AG09309 (cell line): ENCODE measurements at regions not wholly inside any gene's neighbourhood (a gene's known extent, or its start where the extent isn't known, plus 50 kb on each side); places are given as distances from the start of the nearest gene placed in this dataset.

Experiments
- DNase-seq: peaks from one replicate; pipeline ENCODE4 v3.0.0-alpha.2; 2010; ENCODE audit warnings: low read depth
- H3K4me3 ChIP-seq: 2 replicates; pipeline ENCODE4 v1.5.1; 2011; ENCODE audit warnings: mild to moderate bottlenecking, low read depth, low read length, moderate library complexity; ENCODE audit not compliant: control insufficient read depth
- TF ChIP-seq, protein P1 (sequence below): IDR thresholded peaks from 2 replicates; pipeline ENCODE4 v1.5.1; 2011; ENCODE audit warnings: mild to moderate bottlenecking, low read depth, low read length, inconsistent platforms; ENCODE audit not compliant: insufficient read depth, control insufficient read depth; ENCODE audit errors: missing control alignments

DNA sequence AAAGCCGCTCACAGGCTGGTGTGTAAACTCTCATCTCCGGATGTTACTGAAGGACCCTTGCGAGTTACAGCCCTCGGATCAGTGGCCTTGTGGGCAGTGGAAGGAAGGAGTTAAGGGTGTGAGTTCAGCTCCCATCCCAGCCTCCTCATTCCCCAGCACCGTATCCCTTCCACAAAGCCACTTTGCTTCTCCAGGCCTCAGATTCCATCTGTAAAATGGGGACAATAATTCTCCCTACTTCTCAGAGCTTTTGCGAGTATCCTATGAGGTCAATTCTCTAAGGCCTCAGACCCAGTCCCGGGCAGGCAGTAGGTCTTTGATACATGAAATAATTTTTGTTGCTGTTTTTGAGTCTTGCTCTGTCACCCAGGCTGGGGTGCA lies 141.3 kb downstream of the C9orf50 start:
- TF ChIP-seq, protein P1, sequence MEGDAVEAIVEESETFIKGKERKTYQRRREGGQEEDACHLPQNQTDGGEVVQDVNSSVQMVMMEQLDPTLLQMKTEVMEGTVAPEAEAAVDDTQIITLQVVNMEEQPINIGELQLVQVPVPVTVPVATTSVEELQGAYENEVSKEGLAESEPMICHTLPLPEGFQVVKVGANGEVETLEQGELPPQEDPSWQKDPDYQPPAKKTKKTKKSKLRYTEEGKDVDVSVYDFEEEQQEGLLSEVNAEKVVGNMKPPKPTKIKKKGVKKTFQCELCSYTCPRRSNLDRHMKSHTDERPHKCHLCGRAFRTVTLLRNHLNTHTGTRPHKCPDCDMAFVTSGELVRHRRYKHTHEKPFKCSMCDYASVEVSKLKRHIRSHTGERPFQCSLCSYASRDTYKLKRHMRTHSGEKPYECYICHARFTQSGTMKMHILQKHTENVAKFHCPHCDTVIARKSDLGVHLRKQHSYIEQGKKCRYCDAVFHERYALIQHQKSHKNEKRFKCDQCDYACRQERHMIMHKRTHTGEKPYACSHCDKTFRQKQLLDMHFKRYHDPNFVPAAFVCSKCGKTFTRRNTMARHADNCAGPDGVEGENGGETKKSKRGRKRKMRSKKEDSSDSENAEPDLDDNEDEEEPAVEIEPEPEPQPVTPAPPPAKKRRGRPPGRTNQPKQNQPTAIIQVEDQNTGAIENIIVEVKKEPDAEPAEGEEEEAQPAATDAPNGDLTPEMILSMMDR: no peak
- DNase-seq: no peak
- no peak overlapping the region for H3K4me3 ChIP-seq

DNA sequence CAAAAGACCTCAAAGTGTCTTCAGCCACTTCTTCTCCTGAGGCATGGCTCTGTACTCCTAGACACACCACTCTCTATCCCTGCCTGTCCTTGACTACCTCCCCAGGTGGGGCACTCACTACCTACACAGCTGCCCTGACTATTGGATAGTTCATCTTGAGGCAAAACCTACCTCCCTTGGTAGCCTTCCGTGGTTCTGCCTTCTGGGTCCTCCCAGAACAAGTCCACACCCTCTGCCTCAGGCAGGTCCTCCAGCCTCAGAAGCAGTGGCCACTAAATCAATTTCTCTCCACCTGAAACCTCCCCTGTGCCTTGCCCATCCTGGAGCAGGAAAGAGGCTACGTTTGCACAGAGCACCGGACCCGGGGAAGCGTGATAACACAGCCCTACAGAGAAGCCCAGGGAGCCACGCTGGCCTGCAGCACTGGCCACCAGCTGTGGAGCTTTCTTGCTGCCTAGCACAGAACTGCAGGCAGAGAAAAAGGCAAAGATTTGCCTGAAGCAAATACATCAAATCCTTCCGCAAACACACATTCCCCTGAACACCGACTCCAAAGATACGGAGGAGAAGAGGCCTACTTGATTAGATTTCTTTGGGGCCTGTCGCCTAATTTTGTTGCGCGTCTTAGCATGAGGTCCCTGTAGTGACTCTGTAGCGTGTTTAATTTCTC lies 141.8 kb downstream of the C9orf50 start:
- TF ChIP-seq, protein P1: no peak
- no peak for DNase-seq
- H3K4me3 ChIP-seq: no peak overlapping the region

DNA sequence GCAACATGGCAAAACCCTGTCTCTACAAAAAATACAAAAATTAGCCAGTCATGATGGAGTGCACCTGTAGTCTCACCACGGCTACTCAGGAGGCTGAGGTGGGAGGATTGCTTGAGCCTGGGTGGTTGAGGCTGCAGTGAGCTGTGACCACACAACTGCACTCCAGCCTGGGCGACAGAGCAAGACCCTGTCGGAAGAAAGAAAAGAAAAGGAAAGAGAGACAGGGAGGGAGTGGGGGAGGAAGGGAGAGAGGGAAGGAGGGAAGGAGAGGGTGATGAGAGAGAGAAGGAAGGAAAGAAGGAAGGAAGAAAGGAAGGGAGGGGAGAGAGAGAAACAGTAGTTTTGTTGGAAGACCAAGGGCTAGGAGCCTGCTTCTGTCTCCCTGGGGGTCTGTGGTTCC lies 142.4 kb downstream of the C9orf50 start:
- no peak overlapping the region for H3K4me3 ChIP-seq
- DNase-seq: no peak
- TF ChIP-seq, protein P1: no peak

DNA sequence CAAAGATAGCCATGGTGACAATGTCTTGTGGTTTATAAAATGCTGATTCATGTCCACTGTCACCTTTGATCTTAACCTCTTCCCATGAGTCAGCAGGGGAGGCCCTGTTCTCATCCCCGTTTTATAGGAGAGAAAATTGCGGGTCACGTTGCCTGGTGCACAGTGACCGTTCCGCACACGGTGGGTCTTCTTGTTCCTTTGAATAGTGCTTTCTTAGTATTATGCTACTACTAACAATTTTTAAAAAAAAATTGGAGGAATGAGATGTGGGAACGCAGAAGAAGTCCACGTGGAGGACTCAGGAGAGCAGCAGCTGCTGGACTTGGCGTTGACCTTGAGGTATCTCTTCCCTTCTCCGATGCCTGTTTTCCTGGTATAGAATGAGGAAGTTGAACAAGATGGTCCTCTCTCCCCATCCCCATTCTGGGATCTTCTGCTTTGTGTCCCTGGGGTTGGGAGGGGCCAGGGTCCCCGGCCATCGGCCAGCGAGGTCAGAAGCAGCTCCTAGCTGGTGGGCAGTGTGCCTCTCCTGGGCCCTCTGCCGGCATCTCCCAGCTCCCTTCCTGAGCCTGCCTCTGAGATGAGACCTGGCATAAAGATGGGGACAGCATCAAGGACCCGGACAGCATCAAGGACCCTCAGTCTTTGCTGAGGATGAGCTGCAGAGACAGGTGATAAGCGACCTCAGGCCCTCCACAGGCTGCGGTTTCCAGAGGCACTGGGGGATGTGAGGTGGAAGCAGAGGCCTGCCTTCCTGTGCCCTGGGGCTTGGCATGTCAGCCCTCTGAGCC lies 143.9 kb downstream of the C9orf50 start:
- no peak overlapping the region for H3K4me3 ChIP-seq
- TF ChIP-seq, protein P1: no peak
- no peak for DNase-seq

DNA sequence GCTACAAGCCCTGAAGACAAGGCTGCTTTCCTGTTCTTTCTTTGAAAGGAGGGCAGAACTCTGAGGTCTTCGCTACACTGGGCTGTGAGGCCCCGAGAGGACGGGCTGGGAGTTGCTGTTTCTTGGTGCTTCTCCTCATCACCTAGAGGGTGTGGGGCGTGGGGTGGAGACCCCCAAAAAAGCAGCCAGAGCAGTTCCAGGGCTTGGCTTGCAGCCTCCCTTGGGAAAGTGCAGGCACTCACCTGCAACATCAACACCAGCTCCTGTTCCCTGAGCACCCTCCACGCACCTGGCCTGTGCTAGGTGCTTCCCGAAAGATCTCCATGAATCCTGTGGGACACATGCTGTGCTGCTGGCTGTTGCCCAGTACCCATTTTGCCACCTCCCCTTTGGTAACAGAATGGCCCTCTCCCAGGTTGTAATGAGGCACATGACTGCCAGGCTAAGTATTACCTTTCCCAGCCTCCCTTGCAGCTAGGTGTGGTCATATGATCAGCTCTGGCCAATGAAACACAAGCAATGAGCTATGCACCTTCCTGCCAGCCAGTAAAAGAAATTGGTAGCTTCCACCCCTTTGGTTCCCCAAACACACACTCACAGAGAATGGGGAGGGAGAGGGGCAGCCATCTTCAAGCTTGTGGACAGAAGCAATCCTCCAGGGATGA lies 146.0 kb downstream of the C9orf50 start:
- DNase-seq: no peak
- H3K4me3 ChIP-seq: no peak overlapping the region

DNA sequence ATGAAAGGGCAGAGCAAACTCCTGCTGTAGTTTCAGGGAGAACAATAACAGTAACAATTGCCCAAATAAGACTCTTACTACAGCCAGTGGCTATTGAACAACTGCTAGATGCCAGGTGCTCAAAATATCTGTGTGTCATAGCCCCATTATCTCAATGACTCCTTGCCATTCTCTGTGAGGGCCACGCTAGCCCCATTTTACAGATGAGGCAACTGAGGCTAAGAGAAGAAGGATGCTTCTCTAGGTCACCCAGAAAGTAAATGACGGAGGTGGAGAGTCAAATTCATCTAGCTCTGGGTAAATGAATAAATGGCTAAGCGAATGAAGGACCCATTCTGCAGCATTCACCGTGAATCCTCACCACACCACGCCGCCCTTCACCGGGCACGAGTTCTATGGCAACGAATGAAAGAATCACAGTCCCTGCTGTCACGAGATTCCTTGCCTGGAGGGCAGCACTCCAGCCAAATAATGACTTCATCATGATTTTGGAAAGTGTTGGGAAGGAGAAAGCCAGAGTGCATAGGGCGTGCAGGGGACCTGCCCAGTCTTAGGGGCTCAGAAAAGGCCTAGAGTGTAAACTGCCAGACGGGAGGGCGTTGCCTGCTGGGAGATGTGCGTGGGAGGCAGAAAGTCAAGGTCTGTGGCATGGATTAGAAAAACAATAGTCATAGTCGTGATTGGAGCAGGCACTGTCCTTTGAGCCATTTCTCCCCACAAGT lies 147.2 kb downstream of the C9orf50 start:
- no peak for DNase-seq
- H3K4me3 ChIP-seq: no peak overlapping the region
- TF ChIP-seq, protein P1: no peak

More for the DNA sequence above, 146.0 kb downstream of the C9orf50 start:
- TF ChIP-seq, protein P1: no peak
